Frontal cortex (tissue), 3 donors: ENCODE measurements at regions not wholly inside any gene's neighbourhood (a gene's known extent, or its start where the extent isn't known, plus 50 kb on each side); places are given as distances from the start of the nearest gene placed in this dataset.

ENCODE experiments used
- DNase-seq, 2 donors: peaks; one replicate each; pipeline ENCODE4 v3.0.0; 2012; ENCODE audit warnings: low spot score in 2 of 2
- FAIRE-seq: peaks from 2 replicates; lab custom pipeline; 2012; peaks lifted over from hg19 to GRCh38; lab: Jason Lieb, UNC
- donor health status: control.
- donor health status: control.
- donor health status: control.

DNA sequence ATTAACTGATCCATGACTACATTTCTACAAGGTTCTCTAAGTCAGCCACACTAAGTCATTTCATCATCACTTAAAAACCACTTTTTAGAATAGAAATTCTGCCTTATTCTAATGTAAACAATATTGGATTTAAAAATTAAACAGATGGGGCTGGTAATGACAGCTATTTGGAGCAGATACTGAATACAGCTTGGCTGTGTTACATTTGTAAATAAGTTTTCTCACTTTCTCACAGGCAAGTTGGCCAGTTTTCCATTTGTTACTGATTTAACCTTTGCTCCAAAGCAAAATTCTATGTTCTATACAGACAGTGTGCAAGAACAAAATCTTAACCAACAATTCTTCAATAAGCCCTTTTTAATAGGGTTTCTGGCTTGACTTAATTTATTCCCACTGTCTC is 370.7 kb downstream of the GRIA2 start:
- DNase-seq (no peak), FAIRE-seq (no peak)

DNA sequence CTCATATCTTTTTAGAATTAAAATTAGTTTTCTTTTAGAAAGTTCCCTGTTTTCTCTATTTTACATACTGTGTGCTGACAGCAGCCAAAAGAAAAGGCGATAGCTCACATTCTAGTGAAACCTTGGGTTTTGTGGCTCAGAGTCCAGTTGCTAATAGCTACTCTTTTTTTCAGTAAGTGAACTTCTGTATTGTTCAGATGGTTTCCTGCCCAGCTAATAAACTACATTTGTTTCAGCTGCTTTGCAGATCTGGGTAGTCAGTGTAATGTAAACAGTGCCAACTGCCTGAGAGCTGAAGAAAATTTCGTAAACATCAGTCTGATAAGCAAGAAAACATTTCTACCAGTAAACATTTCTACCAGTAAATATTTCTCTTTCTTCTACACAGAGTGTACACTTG is 370.2 kb downstream of the GRIA2 start:
- DNase-seq (no peak), FAIRE-seq (no peak)

DNA sequence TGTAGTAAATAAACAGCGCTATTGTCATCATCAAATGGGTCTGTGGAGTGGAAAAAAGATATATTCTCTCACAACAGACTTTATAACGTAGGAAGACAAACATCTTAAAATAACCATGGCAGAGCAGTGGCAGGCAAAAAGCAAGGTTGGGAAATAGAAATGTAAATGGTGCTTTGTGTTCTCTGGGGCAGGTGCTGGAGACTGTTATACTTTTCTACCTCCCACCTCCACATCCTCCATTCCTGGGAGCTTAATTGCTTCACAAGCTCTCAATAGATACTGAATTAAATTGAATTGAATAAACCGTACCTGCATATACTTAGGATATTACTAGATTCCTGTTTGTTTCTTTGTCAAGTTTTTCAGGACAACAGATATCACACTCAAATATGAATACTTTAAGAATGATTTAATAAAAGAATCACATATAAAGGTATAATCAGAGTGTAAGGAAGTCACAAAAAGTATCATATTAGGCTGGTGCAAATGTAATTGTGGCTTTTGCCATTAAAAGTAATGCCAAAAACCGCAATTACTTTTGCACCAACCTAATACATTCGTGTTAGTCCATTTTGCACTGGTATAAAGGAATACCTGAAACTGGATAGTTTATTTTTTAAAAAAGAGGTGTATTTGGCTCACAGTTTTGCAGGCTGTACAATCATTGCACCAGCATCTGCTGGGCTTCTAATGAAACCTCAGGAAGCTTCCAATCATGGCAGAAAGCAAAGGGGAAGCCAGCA is 367.3 kb downstream of the GRIA2 start:
- no peak for FAIRE-seq

DNA sequence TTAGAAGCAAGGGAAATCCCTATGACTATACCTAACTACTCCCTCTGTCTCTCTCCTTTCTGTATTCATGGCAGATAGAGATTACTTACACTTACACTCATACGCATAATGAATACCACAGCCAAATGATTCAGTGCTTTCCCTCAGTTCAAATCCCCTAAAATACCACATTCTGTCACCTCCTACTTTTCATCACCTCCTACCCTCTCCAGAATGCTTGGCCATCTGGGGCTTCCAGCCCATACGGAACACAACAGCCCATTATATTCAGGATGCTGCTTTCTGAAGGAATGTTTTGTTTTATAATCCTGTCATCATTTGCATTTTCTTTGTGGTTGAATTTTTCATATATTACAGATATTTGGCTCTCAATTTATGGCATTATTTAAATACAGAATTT is 361.6 kb downstream of the GRIA2 start:
- DNase-seq, result no peak
- FAIRE-seq, result no peak

More for the DNA sequence above, 367.3 kb downstream of the GRIA2 start:
- DNase-seq, result no peak

DNA sequence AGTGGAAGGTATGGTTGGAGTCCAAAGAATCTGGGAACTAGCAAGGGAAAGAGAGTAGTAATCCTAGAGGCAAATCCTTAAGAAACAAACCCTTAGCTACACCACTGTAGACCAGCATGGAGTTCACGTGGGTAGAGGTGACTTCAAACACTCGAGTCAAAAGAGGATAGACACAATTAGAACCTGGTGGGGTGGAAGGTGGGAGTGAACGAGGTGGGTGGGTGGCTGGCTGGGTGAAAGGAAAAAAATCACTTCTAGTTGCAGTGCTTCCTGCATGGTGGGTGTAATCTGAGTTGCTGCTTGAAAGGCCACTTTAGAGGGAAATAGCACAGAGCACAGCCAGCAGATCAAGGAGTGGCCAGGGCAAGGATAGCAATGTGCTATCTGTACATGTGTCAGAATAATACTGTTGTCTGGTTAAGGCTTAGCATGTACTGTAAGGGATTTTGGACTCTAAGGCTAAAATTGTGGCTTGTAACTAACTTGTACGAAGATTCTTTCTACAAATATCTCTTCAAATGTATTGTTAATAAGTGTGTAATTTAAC is 356.2 kb downstream of the GRIA2 start:
- FAIRE-seq, result no peak
- no peak for DNase-seq

DNA sequence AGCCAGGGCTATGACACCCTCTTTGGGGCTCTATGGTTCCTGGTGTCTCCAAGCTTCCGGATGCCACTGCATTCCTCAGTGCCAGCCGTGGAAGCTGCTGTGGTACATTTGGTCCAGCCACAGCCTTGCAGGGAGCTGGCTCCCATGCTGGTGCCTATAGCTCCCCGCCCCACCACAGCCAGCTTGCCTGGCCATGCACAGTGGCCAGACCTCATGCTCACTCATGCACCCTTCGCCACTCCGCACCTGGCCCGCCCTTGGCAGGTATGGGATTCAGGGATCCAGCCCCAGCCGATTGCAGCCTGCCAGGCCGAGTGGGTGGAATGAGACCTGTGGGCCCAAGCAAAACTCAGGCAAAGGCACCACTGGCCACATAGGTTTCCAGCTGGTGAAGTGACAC is 354.8 kb downstream of the GRIA2 start:
- FAIRE-seq (no peak), DNase-seq (no peak)

DNA sequence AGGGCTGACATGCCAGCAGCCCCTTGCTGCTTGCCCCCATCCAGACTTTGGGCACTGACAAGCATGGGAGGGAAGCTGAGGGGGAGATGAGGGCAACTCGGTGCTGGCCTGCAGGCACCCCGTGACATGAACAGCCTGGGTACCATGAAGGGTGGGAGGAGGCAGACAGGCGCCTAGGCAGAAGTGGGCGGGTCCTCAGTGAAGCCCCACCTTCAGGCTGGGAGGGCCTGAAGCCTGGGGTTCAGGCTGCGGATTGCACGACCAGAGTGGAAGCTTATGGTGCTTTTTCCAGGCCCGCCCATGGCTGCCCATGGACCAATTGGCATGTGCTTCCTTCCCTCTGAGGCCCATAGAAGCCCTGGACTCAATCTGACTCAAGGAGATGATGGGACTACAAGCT is 354.1 kb downstream of the GRIA2 start:
- DNase-seq (no peak), FAIRE-seq (no peak)

DNA sequence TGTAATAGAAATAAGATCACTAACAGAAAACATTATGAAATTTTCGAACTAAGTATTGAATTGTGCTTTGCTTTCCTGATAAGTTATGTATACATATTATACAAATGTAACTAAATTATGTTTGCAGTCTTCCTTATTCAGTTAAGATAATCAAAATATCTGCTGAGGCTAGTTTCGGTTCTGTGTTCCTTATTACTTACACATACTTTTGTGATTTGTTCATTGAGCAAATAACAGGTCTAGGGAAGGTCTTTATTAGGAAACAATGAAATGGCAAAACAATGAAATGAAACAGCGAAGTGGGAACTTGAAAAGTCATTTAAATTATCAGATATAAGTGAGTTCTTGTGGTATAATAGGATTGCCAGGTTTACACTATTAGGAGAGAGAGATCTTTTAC is 352.4 kb downstream of the GRIA2 start:
- DNase-seq (no peak), FAIRE-seq (peak; percentile 26)

DNA sequence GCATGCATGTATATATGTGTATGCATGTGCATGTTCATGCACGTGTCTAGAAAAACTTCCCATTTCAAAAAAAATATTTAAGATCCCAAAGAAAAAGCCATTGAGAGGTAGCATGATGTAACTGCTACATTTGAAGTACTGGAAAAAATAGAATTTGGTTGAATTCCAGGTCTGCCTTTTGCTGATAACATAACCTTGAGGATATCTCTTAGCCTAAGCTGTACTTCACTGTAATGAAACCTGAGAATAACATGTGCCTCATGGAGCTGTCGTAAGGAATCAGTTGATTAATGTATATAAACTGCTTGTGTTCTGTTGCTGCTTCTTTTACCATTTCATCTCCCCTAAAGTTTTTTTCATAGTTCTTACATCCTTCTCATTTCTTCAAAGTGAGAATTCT is 351.8 kb downstream of the GRIA2 start:
- DNase-seq (no peak), FAIRE-seq (no peak)

DNA sequence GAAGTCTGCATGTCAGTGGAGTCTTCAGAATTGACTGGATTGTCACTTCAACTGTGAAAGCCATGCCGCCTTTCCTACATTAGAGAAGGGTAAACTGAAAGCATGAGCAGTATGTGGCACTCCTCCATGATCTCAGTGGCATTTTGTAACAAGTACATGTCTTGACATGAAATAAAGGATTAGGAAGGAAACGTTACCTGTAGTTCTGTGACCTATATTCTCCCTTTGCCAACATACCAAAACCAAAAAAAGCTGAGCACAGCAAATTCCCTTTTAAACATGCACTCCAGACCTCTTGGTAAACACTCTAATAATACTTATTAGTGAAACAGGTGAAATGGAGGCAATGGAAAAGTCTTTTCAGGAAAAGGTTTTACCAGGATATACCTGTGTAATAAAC is 344.2 kb downstream of the GRIA2 start:
- FAIRE-seq, result no peak
- DNase-seq, result no peak

DNA sequence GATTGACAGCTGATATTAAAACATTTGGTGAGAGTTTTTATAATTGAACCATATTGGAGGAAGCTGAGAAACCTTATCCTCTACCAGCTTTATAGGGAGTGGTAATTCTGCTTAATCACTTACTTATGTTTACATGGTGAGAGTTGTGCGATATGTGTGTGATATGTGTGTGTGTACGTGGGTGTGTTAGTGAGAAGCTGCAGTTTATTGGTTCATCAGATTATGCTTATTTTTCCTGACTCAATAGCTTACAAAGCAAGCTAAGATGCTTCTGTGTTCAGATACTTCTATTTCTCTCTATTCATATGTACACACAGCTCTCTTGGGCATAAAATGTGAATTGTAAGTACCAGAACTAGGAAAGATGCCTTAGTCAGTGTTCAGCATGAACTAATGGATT is 343.7 kb downstream of the GRIA2 start:
- DNase-seq, result no peak
- FAIRE-seq, result no peak

DNA sequence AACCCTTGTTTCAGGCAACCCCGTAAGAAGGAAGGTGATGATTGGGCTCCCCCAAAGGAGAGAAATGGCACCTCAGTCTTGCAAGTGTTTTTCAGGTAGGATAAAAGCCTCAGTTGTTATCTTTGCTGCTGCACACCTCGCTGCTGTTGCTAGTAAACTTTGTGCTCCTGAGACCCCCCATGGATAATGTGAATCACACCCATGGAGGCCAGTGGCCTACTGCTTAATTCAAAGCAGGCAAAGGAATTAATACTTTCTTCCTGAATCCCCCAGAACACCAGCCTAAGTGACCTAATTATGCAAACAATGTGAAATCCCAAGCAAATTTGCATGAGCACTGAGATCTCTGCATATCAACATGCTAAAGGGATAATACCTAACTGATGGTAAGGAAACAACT is 337.5 kb downstream of the GRIA2 start:
- DNase-seq, result no peak
- FAIRE-seq, result no peak

DNA sequence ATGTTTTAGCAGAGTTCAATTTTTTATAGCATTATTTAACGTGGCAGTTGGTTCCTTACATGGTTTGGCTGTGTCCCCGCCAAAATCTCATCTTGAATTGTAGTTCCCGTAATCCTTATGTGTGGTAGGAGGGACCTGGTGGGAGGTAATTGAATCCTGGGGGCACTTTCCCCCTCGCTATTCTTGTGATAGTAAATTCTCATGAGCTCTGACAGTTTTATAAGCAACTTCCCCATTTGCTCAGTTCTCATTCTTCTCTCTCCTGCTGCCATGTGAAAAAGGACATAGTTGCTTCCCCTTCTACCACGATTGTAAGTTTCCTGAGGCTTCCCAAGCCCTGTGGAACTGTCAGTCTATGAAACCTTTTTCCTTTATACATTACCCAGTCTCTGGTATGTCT is 329.5 kb downstream of the GRIA2 start:
- no peak for FAIRE-seq
- DNase-seq, result no peak

DNA sequence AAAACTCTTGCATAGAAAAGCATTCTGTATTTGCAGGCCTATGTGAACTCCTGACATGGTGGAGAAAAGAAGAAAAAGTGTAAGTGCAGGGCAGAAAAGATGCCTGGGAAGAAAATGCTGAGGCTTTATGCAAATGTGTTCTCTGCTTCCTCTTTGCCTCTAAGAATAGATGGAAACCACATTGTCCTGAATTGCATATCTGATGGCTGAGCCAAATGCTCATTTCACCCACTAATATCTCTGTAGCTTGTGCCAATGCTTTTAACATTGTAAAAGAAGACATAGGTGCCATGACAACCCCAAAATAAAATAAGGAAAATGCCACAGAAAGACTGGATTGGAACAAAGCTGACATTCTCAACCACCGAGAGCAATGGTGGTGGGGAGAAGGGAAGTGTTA is 307.4 kb downstream of the GRIA2 start:
- FAIRE-seq (no peak), DNase-seq (no peak)

DNA sequence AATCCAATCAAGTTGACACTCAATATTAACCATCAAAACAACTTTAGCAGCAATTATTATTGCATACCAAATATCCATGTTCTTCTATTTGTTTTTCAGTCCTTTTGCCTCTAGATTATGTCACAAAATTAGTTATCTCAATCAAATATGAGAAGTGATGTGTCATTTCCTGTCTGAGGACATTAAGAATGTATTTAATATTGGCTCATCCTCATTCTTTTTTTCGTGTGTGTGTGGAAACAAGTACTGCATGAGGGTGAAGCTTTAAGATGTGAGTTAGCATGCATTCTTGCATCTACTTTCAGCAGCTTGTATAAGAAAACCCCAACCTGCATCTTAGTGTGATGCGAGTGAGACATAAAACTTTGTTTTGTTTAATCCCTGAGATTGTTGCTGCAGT is 301.4 kb downstream of the GRIA2 start:
- no peak for DNase-seq
- FAIRE-seq, result no peak

DNA sequence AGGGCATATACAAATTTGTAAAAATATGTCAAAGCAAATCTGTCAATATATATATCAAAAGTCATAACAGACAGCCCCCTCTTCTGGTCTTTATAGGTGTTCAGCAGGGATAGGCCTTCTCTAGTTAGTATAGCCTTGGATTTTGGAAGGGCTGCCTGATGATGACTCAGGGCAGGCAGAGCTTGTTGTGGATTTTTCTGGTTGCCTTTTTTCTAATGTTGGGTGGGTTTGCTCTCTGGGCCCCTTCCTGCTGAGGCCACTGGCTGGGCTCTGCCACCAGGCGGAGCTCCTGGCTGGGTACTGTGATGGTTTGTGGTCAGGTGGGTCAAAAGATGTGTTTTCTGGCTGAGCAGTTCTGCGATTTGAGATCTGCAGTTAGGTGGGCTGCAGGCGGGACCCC is 294.2 kb downstream of the GRIA2 start:
- DNase-seq, result no peak
- no peak for FAIRE-seq

DNA sequence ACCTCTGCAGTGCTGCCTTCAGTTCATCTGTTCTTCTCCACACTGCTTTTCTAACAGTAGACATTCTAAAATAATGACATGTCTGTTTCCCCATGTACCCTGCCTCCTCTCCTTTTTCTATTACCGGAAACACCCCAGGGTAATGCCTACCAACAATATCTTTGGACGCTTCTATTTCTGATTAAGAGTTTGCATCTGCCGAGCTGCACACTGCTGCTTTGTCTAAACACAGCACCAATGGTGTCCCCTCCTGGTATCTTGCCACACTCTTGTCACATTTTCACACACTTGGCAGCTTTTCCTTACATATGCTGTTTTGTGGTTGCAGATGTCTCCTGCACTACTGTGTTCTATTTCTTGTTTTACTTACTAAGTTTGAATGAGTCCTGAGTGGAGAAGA is 288.8 kb downstream of the GRIA2 start:
- no peak for DNase-seq
- no peak for FAIRE-seq

DNA sequence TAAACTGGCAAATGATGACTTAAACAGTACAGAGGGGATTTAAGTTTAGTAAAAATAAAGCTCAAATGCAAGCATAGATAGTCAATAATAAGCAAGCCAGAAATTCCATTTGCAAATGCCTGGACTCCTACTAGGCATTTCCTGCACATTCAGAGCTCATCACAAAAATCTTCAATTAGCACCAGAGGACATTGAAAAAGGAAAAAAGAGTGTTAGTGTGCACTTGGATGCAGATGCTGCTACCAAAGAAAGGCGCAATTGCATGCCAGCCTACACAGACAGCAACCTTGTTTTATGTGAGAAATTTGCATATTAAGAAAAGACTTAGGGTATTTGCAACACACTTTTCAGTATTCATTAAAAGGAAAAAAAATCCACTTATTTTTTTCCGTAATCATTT is 282.1 kb downstream of the GRIA2 start:
- DNase-seq (no peak), FAIRE-seq (no peak)

DNA sequence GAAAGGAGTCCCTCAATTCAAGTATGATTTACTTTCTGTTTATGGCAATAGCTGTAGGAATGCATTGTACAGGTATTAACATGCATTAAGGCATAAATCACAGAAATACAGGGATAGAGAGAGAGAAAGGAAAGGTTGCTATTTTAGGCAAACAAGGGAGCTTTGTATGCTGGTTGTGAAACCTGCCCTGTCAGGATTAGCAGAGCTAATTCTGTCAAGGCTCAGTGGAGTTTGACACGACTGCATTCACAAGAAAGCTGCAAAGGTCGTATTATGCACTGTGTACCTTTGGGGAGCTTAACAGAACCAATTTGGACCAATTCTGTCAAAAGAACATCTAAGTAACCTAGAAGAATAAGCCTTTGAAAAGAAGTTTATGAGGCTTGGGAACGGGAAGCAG is 239.3 kb downstream of the GRIA2 start:
- FAIRE-seq (no peak), DNase-seq (no peak)

DNA sequence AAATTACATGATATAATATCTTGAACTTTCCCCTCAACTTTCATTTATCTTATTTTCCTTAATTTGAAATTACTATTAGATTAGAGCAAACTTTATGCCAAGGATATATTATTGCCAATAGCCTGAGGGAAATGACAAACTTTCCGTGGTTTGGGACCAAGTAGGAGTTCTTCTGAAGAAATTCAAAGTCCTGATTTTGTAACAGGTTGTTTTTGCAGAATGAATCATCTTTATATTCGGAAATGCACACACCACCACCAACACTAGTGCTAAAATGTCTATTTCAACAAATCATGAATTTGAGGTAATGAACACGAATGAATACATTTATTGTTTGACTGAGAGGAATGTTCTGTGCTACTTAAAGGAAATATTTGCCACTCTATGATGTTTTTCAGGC is 226.7 kb downstream of the GRIA2 start:
- FAIRE-seq, result no peak
- no peak for DNase-seq

DNA sequence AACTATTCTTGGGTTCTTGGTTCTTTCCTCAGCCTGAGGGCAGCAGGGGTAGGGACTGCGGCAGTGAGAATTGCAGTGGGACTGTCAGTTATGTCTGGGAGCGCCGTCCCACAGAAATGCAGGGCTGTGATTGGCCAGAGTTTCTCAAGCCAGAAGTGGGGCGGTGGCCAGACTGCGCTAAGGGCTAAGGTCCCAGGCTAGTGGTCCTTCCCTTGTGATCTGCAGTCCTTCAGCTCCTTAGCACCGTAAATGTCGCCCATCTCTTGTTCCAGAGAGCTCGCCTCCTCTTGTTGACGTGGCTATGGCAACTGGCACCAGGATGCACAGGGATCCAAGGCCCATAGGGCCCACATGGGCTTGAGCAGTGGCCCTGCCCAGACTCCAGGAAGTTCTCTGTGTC is 223.5 kb downstream of the GRIA2 start:
- DNase-seq (no peak), FAIRE-seq (no peak)

DNA sequence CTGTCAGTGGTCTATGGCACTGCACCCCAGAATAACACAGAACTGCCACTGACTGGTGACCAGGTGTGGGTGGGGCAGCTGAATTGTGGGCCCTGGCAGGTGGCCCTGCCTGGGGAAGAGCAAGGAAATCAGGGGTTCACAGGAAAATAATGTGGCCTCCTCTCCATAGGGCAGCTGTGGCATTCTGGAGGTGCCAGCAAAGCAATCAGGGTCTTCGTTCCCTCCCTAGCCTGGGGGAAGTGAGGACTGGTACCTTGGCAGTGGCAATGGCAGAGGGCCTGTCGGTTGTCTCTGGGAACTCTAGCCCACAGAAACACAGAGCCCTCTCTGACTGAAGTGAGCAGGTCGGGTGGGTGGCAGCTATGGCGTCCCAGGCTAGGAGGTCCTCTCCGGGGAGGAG is 223.0 kb downstream of the GRIA2 start:
- DNase-seq, result no peak
- FAIRE-seq, result no peak
